SK-N-SH (cell line): ENCODE measurements at regions not wholly inside any gene's neighbourhood (a gene's known extent, or its start where the extent isn't known, plus 50 kb on each side); places are given as distances from the start of the nearest gene placed in this dataset.

Experiments used
- CTCF ChIA-PET: fragments of 300-600, 350-600 bp; formaldehyde crosslinking; extraction: SDS; loops from one replicate; lab custom pipeline; 2021; lab: Yijun Ruan, JAX
- POLR2A ChIA-PET: fragments of 350-600 bp; sonication (Branson Sonifier 250); formaldehyde crosslinking; extraction: SDS; loops from one replicate; lab custom pipeline; 2020; ENCODE audit warnings: antibody characterized with exemption, inconsistent platforms; lab: Yijun Ruan, JAX
- DNase-seq: peaks from one replicate; pipeline ENCODE4 v3.0.0; 2012
- H2AFZ ChIP-seq: fragments of 200-600 bp; sonication (generic); 2 replicates; pipeline ENCODE4 v1.8.1; 2016; ENCODE audit warnings: antibody characterized with exemption, mild to moderate bottlenecking, low read depth
- H3F3A ChIP-seq: fragments of 200-600 bp; sonication (generic); replicated peaks from 2 replicates; pipeline ENCODE3; 2016; ENCODE audit warnings: antibody characterized with exemption, mild to moderate bottlenecking; ENCODE audit not compliant: insufficient read depth
- H3K27ac ChIP-seq, 2 experiments: fragments of 200-500 bp in 1 of 2; fragments of 200-600 bp in 1 of 2; sonication (Bioruptor generic) in 1 of 2; sonication (generic), shearing (Covaris generic) in 1 of 2; 2 replicates each; pipeline versions ENCODE4 v1.5.1 to v1.6.1; 2014 to 2016; ENCODE audit warnings: low read depth in 2 of 2, inconsistent platforms in 1 of 2, low read length in 1 of 2, mild to moderate bottlenecking in 1 of 2, mixed read lengths in 1 of 2
- H3K27me3 ChIP-seq: fragments of 200-600 bp; sonication (generic), shearing (Covaris generic); 2 replicates; pipeline ENCODE4 v1.6.1; 2016; ENCODE audit warnings: mixed run types; ENCODE audit not compliant: insufficient read depth
- H3K36me3 ChIP-seq, 2 experiments: fragments of 200-500 bp in 1 of 2; fragments of 200-600 bp in 1 of 2; sonication (Bioruptor generic) in 1 of 2; sonication (generic) in 1 of 2; replicated peaks in 1 of 2; 2 replicates each; pipeline versions ENCODE3 to v1.5.1; 2014 to 2016; ENCODE audit warnings: low read length in 1 of 2, mild to moderate bottlenecking in 1 of 2; ENCODE audit not compliant: insufficient read depth in 2 of 2, control insufficient read depth in 1 of 2
- H3K4me1 ChIP-seq, 2 experiments: fragments of 200-500 bp in 1 of 2; fragments of 200-600 bp in 1 of 2; sonication (Bioruptor generic) in 1 of 2; sonication (generic), shearing (Covaris generic) in 1 of 2; 2 replicates each; pipeline versions ENCODE4 v1.5.1 to v1.6.1; 2014 to 2016; ENCODE audit warnings: low read depth in 1 of 2, low read length in 1 of 2, mixed run types in 1 of 2; ENCODE audit not compliant: insufficient read depth in 2 of 2, control insufficient read depth in 1 of 2
- H3K4me2 ChIP-seq: fragments of 200-600 bp; sonication (generic), shearing (Covaris generic); 2 replicates; pipeline ENCODE4 v1.6.1; 2017; ENCODE audit warnings: mixed run types
- H3K4me3 ChIP-seq, 2 experiments: fragments of 200-500 bp in 1 of 2; fragments of 200-600 bp in 1 of 2; sonication (Bioruptor generic) in 1 of 2; sonication (generic), shearing (Covaris generic) in 1 of 2; 2 replicates each; pipeline versions ENCODE4 v1.5.1 to v1.8.1; 2014 to 2016; ENCODE audit warnings: low read depth in 2 of 2, inconsistent platforms in 1 of 2, low read length in 1 of 2, mild to moderate bottlenecking in 1 of 2, mixed read lengths in 1 of 2, moderate library complexity in 1 of 2
- H3K79me2 ChIP-seq: fragments of 200-600 bp; sonication (generic); 2 replicates; pipeline ENCODE4 v1.8.1; 2017; ENCODE audit warnings: mild to moderate bottlenecking; ENCODE audit not compliant: insufficient read depth
- H3K9ac ChIP-seq: fragments of 200-600 bp; sonication (generic); 2 replicates; pipeline ENCODE4 v1.6.1; 2017; ENCODE audit warnings: mixed run types
- H3K9me2 ChIP-seq: fragments of 200-600 bp; sonication (generic); 2 replicates; pipeline ENCODE4 v1.6.1; 2017; ENCODE audit warnings: mixed run types
- H3K9me3 ChIP-seq: fragments of 200-600 bp; sonication (generic); 2 replicates; pipeline ENCODE4 v1.6.1; 2017; ENCODE audit warnings: mixed run types, mild to moderate bottlenecking, moderate library complexity
- H4K20me1 ChIP-seq: fragments of 200-600 bp; sonication (generic); 2 replicates; pipeline ENCODE4 v1.6.1; 2017; ENCODE audit warnings: mild to moderate bottlenecking, mixed run types; ENCODE audit not compliant: insufficient read depth
- ELF1 ChIP-seq: IDR thresholded peaks from 2 replicates; pipeline ENCODE4 v1.4.0; 2012
- FOSL2 ChIP-seq: IDR thresholded peaks from 2 replicates; pipeline ENCODE4 v1.4.0; 2012; ENCODE audit warnings: low read depth, mild to moderate bottlenecking, moderate library complexity, borderline replicate concordance
- FOXJ3 ChIP-seq: sonication (generic); formaldehyde crosslinking; IDR thresholded peaks from 2 replicates; pipeline ENCODE4 v1.5.1; 2020; ENCODE audit warnings: mild to moderate bottlenecking, missing genetic modification reagents
- GATA2 ChIP-seq: sonication (generic); formaldehyde crosslinking; IDR thresholded peaks from 2 replicates; pipeline ENCODE4 v1.5.0; 2020; ENCODE audit warnings: mild to moderate bottlenecking, missing genetic modification reagents
- MEF2A ChIP-seq: IDR thresholded peaks from 2 replicates; pipeline ENCODE4 v1.4.0; 2012; ENCODE audit warnings: low read depth, borderline replicate concordance
- NFIC ChIP-seq: IDR thresholded peaks from 2 replicates; pipeline ENCODE4 v1.4.0; 2012; ENCODE audit warnings: borderline replicate concordance
- NRF1 ChIP-seq: IDR thresholded peaks from 2 replicates; pipeline ENCODE4 v1.6.1; 2012; ENCODE audit warnings: low read depth, mild to moderate bottlenecking, low read length
- RCOR1 ChIP-seq: fragments of 150-350 bp; IDR thresholded peaks from 2 replicates; pipeline ENCODE4 v1.6.1; 2017; ENCODE audit warnings: antibody characterized with exemption, low read length
- SIN3A ChIP-seq: IDR thresholded peaks from 2 replicates; pipeline ENCODE4 v1.6.1; 2012; ENCODE audit warnings: low read depth, mild to moderate bottlenecking, low read length, moderate library complexity, borderline replicate concordance
- SMC3 ChIP-seq: IDR thresholded peaks from 2 replicates; pipeline ENCODE4 v1.6.1; 2012; ENCODE audit warnings: low read depth, low read length, improper control_type of control experiment
- TAF1 ChIP-seq: IDR thresholded peaks from 2 replicates; pipeline ENCODE4 v1.6.1; 2012; ENCODE audit warnings: low read depth, mild to moderate bottlenecking, low read length, moderate library complexity, borderline replicate concordance
- TCF12 ChIP-seq: IDR thresholded peaks from 2 replicates; pipeline ENCODE4 v1.4.0; 2012
- WGBS: methylation state at CpG from one replicate; pipeline ENCODE4 v1.1.6; 2017; ENCODE audit warnings: low lambda C conversion rate; 5-methylcytosine and 5-hydroxymethylcytosine counted together
- TF ChIP-seq, protein P1 (sequence below): IDR thresholded peaks from 2 replicates; pipeline ENCODE4 v1.4.0; 2012; ENCODE audit warnings: low read depth, borderline replicate concordance
- TF ChIP-seq, protein P2 (sequence below): IDR thresholded peaks from 2 replicates; pipeline ENCODE4 v1.4.0; 2012; ENCODE audit warnings: low read depth
- TF ChIP-seq, protein P3 (sequence below): IDR thresholded peaks from 2 replicates; pipeline ENCODE4; 2012
- TF ChIP-seq, protein P4 (sequence below): fragments of 150-350 bp; IDR thresholded peaks from 2 replicates; pipeline ENCODE4 v1.6.1; 2017; ENCODE audit warnings: antibody characterized with exemption, low read length, low read depth, borderline replicate concordance
- TF ChIP-seq, protein P5 (sequence below): fragments of 200-600 bp; sonication (generic); IDR thresholded peaks from 2 replicates; pipeline ENCODE4 v1.6.1; 2017; ENCODE audit warnings: antibody characterized with exemption, mild to moderate bottlenecking, moderate library complexity
- TF ChIP-seq, protein P6 (sequence below): fragments of 150-350 bp; IDR thresholded peaks from 2 replicates; pipeline ENCODE4 v1.6.1; 2016; ENCODE audit warnings: mild to moderate bottlenecking, low read depth, low read length
- TF ChIP-seq, protein P7 (sequence below): IDR thresholded peaks from 2 replicates; pipeline ENCODE4 v1.4.0; 2012; ENCODE audit warnings: low read depth, borderline replicate concordance

DNA sequence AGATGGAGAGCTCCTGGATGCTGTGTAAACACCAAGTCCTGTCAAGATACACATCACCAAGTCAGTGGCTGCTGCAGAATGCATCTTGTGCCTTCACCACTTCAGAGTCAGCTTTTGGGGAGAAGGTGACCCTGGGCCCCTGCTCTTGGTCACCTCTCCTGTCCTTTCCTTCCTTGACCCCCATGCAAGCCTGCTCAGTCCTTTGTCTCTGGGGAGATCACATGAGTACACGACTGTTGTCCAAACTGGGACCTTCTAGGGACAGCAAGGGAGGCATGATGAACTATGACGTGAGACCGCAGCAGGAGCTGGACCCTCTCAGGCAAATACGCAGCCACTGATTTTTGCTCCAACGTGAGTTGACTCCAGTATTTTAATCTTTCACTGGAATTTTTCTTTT, 706.9 kb upstream of the ID2 start:
- peaks cover 0 to 11% of the 10 kb centered on the region in 2 experiments; a peak in 2 of 4 replicates for H3K4me1 ChIP-seq
- no peak for DNase-seq
- ChIA-PET POLR2A (no interaction called here), CTCF (no interaction called here)
- H3K9ac ChIP-seq, result no peak overlapping the region
- H3K9me3 ChIP-seq, result no peaks in the 10 kb centered on the region
- WGBS, result 80% methylated on average over 5 of the region's 5 CpGs
- no peaks in the 10 kb centered on the region for H4K20me1 ChIP-seq
- TF ChIP-seq TCF12, result no peak
- TF ChIP-seq FOXJ3, result no peak
- TF ChIP-seq GATA2 (CRISPR knock-in tag), result no peak
- TF ChIP-seq, protein P1, sequence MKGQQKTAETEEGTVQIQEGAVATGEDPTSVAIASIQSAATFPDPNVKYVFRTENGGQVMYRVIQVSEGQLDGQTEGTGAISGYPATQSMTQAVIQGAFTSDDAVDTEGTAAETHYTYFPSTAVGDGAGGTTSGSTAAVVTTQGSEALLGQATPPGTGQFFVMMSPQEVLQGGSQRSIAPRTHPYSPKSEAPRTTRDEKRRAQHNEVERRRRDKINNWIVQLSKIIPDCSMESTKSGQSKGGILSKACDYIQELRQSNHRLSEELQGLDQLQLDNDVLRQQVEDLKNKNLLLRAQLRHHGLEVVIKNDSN, result no peak
- TF ChIP-seq SMC3, result no peak
- TF ChIP-seq MEF2A, result no peak
- no peak for TF ChIP-seq TAF1
- TF ChIP-seq ELF1, result no peak
- TF ChIP-seq, protein P2, sequence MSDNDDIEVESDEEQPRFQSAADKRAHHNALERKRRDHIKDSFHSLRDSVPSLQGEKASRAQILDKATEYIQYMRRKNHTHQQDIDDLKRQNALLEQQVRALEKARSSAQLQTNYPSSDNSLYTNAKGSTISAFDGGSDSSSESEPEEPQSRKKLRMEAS, result no peak
- TF ChIP-seq FOSL2, result no peak
- H3K79me2 ChIP-seq, result no peaks in the 10 kb centered on the region
- no peaks in the 10 kb centered on the region for H3K36me3 ChIP-seq
- H2AFZ ChIP-seq, result no peak overlapping the region
- no peak overlapping the region for H3K4me3 ChIP-seq
- no peaks in the 10 kb centered on the region for H3K9me2 ChIP-seq
- no peak overlapping the region for H3K27ac ChIP-seq
- H3K27me3 ChIP-seq, result no peaks in the 10 kb centered on the region
- no peaks in the 10 kb centered on the region for H3F3A ChIP-seq
- H3K4me2 ChIP-seq, result no peak overlapping the region

DNA sequence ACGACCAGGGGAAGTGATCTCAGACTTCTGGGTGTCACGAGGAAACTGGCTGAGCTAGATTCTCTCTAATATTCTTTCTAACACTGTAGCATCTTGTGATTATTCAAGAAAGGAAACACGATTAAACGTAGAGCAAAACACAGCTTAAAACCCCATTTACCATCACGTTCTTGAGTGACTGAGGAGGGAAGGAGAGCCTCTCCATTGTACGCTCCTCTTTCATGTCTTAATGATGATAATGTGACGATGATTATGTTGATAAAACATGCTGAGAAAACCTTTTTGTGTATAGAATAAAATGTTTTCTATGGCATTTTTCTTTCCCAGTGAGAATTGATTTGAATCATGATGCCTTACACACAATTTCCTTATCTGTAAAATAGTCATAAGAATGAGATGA, 705.6 kb upstream of the ID2 start:
- Histone ChIP-seq H4K20me1 (no peaks in the 10 kb centered on the region), H3K27me3 (no peaks in the 10 kb centered on the region), H3K27ac (no peak overlapping the region), H3K79me2 (no peaks in the 10 kb centered on the region), H3K9me3 (no peaks in the 10 kb centered on the region), H3K9me2 (no peaks in the 10 kb centered on the region), H2AFZ (no peak overlapping the region), H3K4me1 (peaks cover 0 to 6% of the 10 kb centered on the region in 2 experiments; a peak in 2 of 4 replicates), H3K9ac (no peak overlapping the region), H3K36me3 (no peaks in the 10 kb centered on the region), H3F3A (no peaks in the 10 kb centered on the region), H3K4me3 (no peak overlapping the region), H3K4me2 (no peak overlapping the region)
- POLR2A ChIA-PET, result no interaction called here
- 56% methylated on average over 7 of the region's 7 CpGs for WGBS
- CTCF ChIA-PET, result no interaction called here
- DNase-seq, result no peak
- TF ChIP-seq RCOR1, result no peak
- TF ChIP-seq, protein P1, result no peak
- TF ChIP-seq SIN3A, result no peak
- TF ChIP-seq TCF12, result no peak
- no peak for TF ChIP-seq NRF1
- no peak for TF ChIP-seq FOSL2
- TF ChIP-seq, protein P3, sequence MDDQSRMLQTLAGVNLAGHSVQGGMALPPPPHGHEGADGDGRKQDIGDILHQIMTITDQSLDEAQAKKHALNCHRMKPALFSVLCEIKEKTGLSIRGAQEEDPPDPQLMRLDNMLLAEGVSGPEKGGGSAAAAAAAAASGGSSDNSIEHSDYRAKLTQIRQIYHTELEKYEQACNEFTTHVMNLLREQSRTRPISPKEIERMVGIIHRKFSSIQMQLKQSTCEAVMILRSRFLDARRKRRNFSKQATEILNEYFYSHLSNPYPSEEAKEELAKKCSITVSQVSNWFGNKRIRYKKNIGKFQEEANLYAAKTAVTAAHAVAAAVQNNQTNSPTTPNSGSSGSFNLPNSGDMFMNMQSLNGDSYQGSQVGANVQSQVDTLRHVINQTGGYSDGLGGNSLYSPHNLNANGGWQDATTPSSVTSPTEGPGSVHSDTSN, result no peak
- TF ChIP-seq NFIC, result no peak
- TF ChIP-seq, protein P4, sequence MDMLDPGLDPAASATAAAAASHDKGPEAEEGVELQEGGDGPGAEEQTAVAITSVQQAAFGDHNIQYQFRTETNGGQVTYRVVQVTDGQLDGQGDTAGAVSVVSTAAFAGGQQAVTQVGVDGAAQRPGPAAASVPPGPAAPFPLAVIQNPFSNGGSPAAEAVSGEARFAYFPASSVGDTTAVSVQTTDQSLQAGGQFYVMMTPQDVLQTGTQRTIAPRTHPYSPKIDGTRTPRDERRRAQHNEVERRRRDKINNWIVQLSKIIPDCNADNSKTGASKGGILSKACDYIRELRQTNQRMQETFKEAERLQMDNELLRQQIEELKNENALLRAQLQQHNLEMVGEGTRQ, result no peak
- TF ChIP-seq, protein P5, sequence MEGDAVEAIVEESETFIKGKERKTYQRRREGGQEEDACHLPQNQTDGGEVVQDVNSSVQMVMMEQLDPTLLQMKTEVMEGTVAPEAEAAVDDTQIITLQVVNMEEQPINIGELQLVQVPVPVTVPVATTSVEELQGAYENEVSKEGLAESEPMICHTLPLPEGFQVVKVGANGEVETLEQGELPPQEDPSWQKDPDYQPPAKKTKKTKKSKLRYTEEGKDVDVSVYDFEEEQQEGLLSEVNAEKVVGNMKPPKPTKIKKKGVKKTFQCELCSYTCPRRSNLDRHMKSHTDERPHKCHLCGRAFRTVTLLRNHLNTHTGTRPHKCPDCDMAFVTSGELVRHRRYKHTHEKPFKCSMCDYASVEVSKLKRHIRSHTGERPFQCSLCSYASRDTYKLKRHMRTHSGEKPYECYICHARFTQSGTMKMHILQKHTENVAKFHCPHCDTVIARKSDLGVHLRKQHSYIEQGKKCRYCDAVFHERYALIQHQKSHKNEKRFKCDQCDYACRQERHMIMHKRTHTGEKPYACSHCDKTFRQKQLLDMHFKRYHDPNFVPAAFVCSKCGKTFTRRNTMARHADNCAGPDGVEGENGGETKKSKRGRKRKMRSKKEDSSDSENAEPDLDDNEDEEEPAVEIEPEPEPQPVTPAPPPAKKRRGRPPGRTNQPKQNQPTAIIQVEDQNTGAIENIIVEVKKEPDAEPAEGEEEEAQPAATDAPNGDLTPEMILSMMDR, result no peak
- no peak for TF ChIP-seq MEF2A
- TF ChIP-seq, protein P6, sequence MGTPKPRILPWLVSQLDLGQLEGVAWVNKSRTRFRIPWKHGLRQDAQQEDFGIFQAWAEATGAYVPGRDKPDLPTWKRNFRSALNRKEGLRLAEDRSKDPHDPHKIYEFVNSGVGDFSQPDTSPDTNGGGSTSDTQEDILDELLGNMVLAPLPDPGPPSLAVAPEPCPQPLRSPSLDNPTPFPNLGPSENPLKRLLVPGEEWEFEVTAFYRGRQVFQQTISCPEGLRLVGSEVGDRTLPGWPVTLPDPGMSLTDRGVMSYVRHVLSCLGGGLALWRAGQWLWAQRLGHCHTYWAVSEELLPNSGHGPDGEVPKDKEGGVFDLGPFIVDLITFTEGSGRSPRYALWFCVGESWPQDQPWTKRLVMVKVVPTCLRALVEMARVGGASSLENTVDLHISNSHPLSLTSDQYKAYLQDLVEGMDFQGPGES, result no peak
- no peak for TF ChIP-seq GATA2 (CRISPR knock-in tag)
- no peak for TF ChIP-seq TAF1
- TF ChIP-seq, protein P7, sequence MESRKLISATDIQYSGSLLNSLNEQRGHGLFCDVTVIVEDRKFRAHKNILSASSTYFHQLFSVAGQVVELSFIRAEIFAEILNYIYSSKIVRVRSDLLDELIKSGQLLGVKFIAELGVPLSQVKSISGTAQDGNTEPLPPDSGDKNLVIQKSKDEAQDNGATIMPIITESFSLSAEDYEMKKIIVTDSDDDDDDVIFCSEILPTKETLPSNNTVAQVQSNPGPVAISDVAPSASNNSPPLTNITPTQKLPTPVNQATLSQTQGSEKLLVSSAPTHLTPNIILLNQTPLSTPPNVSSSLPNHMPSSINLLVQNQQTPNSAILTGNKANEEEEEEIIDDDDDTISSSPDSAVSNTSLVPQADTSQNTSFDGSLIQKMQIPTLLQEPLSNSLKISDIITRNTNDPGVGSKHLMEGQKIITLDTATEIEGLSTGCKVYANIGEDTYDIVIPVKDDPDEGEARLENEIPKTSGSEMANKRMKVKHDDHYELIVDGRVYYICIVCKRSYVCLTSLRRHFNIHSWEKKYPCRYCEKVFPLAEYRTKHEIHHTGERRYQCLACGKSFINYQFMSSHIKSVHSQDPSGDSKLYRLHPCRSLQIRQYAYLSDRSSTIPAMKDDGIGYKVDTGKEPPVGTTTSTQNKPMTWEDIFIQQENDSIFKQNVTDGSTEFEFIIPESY, result no peak
